B cell (primary cell): ENCODE measurements at regions not wholly inside any gene's neighbourhood (a gene's known extent, or its start where the extent isn't known, plus 50 kb on each side); places are given as distances from the start of the nearest gene placed in this dataset.

Source experiments
- ATAC-seq: fragments of 200-7000 bp; cut with Tn5 transposase; one replicate; pipeline ENCODE4 v1.10.0; 2021; ENCODE audit warnings: low read depth, mild to moderate bottlenecking, moderate number of reproducible peaks, moderate library complexity
- CTCF ChIA-PET: fragments of 350-600 bp; sonication (Branson Sonifier 250); formaldehyde crosslinking; loops from one replicate; lab custom pipeline; 2021; ENCODE audit warnings: antibody characterized with exemption, inconsistent platforms; lab: Charles Lee
- POLR2A ChIA-PET: fragments of 350-600 bp; sonication (Branson Sonifier 250); formaldehyde crosslinking; loops from one replicate; lab custom pipeline; 2021; ENCODE audit warnings: antibody characterized with exemption; lab: Charles Lee
- DNase-seq: peaks from one replicate; pipeline ENCODE4 v3.0.0; 2013
- H2AFZ ChIP-seq: 2 replicates; pipeline ENCODE4 v1.6.1; 2012; ENCODE audit warnings: mild to moderate bottlenecking, low read depth, low read length; ENCODE audit not compliant: insufficient read depth, poor library complexity, severe bottlenecking
- H3K27ac ChIP-seq, 2 donors: 1 replicate in 1 of 2; 2 replicates in 1 of 2; pipeline ENCODE4 v1.5.1; 2012 to 2013; ENCODE audit warnings: low read length in 2 of 2, mild to moderate bottlenecking in 2 of 2, moderate library complexity in 1 of 2
- H3K27me3 ChIP-seq, 4 experiments: fragments of 200-600 bp in 1 of 4; sonication (generic) in 1 of 4; replicated peaks in 1 of 4; 1 replicate in 2 of 4; 2 replicates in 2 of 4; pipeline versions ENCODE4 v1.6.1 to v1.7.0; 2013 to 2016; ENCODE audit warnings: low read length in 3 of 4, mild to moderate bottlenecking in 2 of 4, mixed read lengths in 1 of 4, moderate library complexity in 1 of 4; ENCODE audit not compliant: insufficient read depth in 4 of 4, control insufficient read depth in 3 of 4; ENCODE audit errors: control extremely low read depth in 1 of 4
- H3K36me3 ChIP-seq, 2 experiments: replicated peaks in 1 of 2; 1 replicate in 1 of 2; 2 replicates in 1 of 2; pipeline versions ENCODE4 v1.6.1 to v1.7.1; 2013; ENCODE audit warnings: low read length in 1 of 2; ENCODE audit not compliant: insufficient read depth in 2 of 2, control insufficient read depth in 1 of 2; ENCODE audit errors: control extremely low read depth in 1 of 2, extremely low read depth in 1 of 2
- H3K4me1 ChIP-seq, 2 donors: fragments of 200-600 bp in 1 of 2; sonication (generic) in 1 of 2; 1 replicate in 1 of 2; 2 replicates in 1 of 2; pipeline versions ENCODE4 v1.5.1 to v1.6.1; 2013 to 2017; ENCODE audit warnings: low read length in 2 of 2; ENCODE audit not compliant: control insufficient read depth in 2 of 2, insufficient read depth in 2 of 2
- H3K4me2 ChIP-seq: replicated peaks from 2 replicates; pipeline ENCODE3; 2012; ENCODE audit warnings: mild to moderate bottlenecking, low read depth, low read length; ENCODE audit not compliant: poor library complexity, severe bottlenecking
- H3K4me3 ChIP-seq, 5 experiments: fragments of 200-600 bp in 1 of 5; sonication (generic) in 1 of 5; 1 replicate in 3 of 5; 2 replicates in 2 of 5; pipeline versions ENCODE4 v1.5.1 to v1.7.0; 2011 to 2016; ENCODE audit warnings: low read length in 4 of 5, mild to moderate bottlenecking in 4 of 5, low read depth in 2 of 5, control low read depth in 1 of 5, moderate library complexity in 1 of 5; ENCODE audit not compliant: insufficient read depth in 1 of 5; ENCODE audit errors: control extremely low read depth in 1 of 5, extremely low read depth in 1 of 5
- H3K79me2 ChIP-seq: fragments of 200-600 bp; sonication (generic); one replicate; pipeline ENCODE4 v1.6.0; 2016; ENCODE audit warnings: low read length; ENCODE audit not compliant: control insufficient read depth, insufficient read depth
- H3K9ac ChIP-seq: fragments of 200-600 bp; sonication (generic); 2 replicates; pipeline ENCODE4 v1.6.1; 2017; ENCODE audit warnings: mild to moderate bottlenecking, low read length, moderate library complexity
- H3K9me3 ChIP-seq, 3 donors: one replicate each; pipeline versions ENCODE4 v1.6.1 to v1.7.1; 2013; ENCODE audit warnings: low read length in 2 of 3; ENCODE audit not compliant: control insufficient read depth in 2 of 3, insufficient read depth in 1 of 3; ENCODE audit errors: control extremely low read depth in 1 of 3
- H4K20me1 ChIP-seq: 2 replicates; pipeline ENCODE4 v1.6.0; 2012; ENCODE audit warnings: mild to moderate bottlenecking, low read length; ENCODE audit not compliant: insufficient read depth, control insufficient read depth, poor library complexity, severe bottlenecking
- H3K27ac Mint-ChIP-seq: one replicate; pipeline ENCODE4 v1.8.0; 2021; ENCODE audit warnings: mixed read lengths
- H3K27me3 Mint-ChIP-seq: one replicate; pipeline ENCODE4 v1.8.0; 2021; ENCODE audit warnings: mixed read lengths
- H3K4me1 Mint-ChIP-seq: one replicate; pipeline ENCODE4 v1.8.0; 2021; ENCODE audit warnings: mixed read lengths
- H3K4me3 Mint-ChIP-seq: one replicate; pipeline ENCODE4 v1.8.0; 2021; ENCODE audit warnings: mixed read lengths
- H3K9me3 Mint-ChIP-seq: one replicate; pipeline ENCODE4 v1.8.0; 2022; ENCODE audit warnings: mixed read lengths; ENCODE audit not compliant: insufficient read depth
- CTCF ChIP-seq: fragments of 200-600 bp; IDR thresholded peaks from one replicate; pipeline ENCODE4 v1.8.0; 2022; ENCODE audit warnings: antibody characterized with exemption, mild to moderate bottlenecking
- EZH2 ChIP-seq: IDR thresholded peaks from 2 replicates; pipeline ENCODE4 v1.6.1; 2012; ENCODE audit warnings: borderline replicate concordance, low read depth, mild to moderate bottlenecking, moderate library complexity, low read length; ENCODE audit not compliant: insufficient read depth, poor library complexity, severe bottlenecking
- WGBS: methylation state at CpG from one replicate; pipeline ENCODE4 v1.1.5; 2013; ENCODE audit warnings: missing lambda C conversion rate; ENCODE audit not compliant: insufficient coverage; 5-methylcytosine and 5-hydroxymethylcytosine counted together
- intact Hi-C: fragments of 100-400 bp; cut with micrococcal nuclease; formaldehyde crosslinking; loops from one replicate; pipeline ENCODE4 v1.10.0; 2022

- Histone ChIP-seq H4K20me1 (no peaks in the 10 kb centered on the region), H3K27ac (no peak overlapping the region), H3K9me3 (peaks cover 0 to 13% (median 0%) of the 10 kb centered on the region in 3 donors), H3K4me1 (no peaks in the 10 kb centered on the region), H3K27me3 (no peaks in the 10 kb centered on the region), H3K9ac (no peak overlapping the region), H3K36me3 (no peaks in the 10 kb centered on the region), H3K4me3 (no peak overlapping the region), H3K79me2 (no peaks in the 10 kb centered on the region), H2AFZ (no peak overlapping the region), H3K4me2 (no peak overlapping the region)
- ChIA-PET POLR2A (no interaction called here), CTCF (no interaction called here)
- Mint-ChIP-seq H3K27ac (no peak overlapping the region), H3K27me3 (no peaks in the 10 kb centered on the region), H3K9me3 (peaks cover 3% of the 10 kb centered on the region), H3K4me1 (no peaks in the 10 kb centered on the region), H3K4me3 (no peak overlapping the region)
- WGBS = 92% methylated on average over 17 of the region's 17 CpGs
- ATAC-seq (no peak), DNase-seq (no peak)
- intact Hi-C loops = no loop called here
- TF ChIP-seq EZH2 (no peak), CTCF (no peak)
Observed at GRCh38 chr15:29473621-29474105, 204.0 kb upstream of the NSMCE3 start.

GRCh38 chr15:29472901-29473445 lies 203.4 kb upstream of the NSMCE3 start:
- Histone ChIP-seq H3K27me3 (no peaks in the 10 kb centered on the region), H3K9me3 (peaks cover 0 to 13% (median 0%) of the 10 kb centered on the region in 3 donors), H3K36me3 (no peaks in the 10 kb centered on the region), H3K9ac (no peak overlapping the region), H2AFZ (no peak overlapping the region), H3K27ac (no peak overlapping the region), H3K4me2 (no peak overlapping the region), H3K79me2 (no peaks in the 10 kb centered on the region), H3K4me3 (no peak overlapping the region), H3K4me1 (no peaks in the 10 kb centered on the region), H4K20me1 (no peaks in the 10 kb centered on the region)
- Mint-ChIP-seq H3K9me3 (no peaks in the 10 kb centered on the region), H3K27me3 (no peaks in the 10 kb centered on the region), H3K27ac (no peak overlapping the region), H3K4me3 (no peak overlapping the region), H3K4me1 (no peaks in the 10 kb centered on the region)
- TF ChIP-seq CTCF (no peak), EZH2 (no peak)
- ChIA-PET CTCF (no interaction called here), POLR2A (no interaction called here)
- intact Hi-C loops = no loop called here
- no peak for DNase-seq
- WGBS = 100% methylated on average over 2 of the region's 4 CpGs
- no peak for ATAC-seq
